ENCODE measurements at regions not wholly inside any gene's neighbourhood (a gene's known extent, or its start where the extent isn't known, plus 50 kb on each side); places are given as distances from the start of the nearest gene placed in this dataset.
"Not testable (repeated sequence)": the region's sequence is repeated elsewhere in the genome, so short reads cannot be mapped to it uniquely, and the experiment has no call there.

DNA sequence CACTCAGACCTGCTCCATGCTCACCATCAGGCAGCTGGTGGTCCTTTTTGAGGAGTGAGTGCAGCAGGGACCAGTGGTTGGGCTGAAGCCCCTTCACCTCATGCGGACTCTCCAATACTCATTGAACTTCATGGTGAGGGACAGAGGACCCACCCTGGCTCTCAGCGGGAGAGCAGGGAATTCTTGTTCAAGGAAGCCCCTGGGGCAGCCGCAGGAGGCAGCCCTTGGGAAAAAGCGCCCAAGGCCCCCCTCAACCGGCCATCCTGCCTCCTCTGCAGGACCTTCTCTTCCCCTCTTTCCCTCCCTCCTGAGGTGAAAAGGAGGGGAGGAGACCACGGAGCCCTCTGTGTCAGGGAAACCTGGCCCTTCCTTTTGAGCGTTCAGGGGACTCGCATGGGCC, 4510.9 kb upstream of the OR11H1 start:
- DNase-seq (ENCODE audit: low spot score): not testable (repeated sequence)

DNA sequence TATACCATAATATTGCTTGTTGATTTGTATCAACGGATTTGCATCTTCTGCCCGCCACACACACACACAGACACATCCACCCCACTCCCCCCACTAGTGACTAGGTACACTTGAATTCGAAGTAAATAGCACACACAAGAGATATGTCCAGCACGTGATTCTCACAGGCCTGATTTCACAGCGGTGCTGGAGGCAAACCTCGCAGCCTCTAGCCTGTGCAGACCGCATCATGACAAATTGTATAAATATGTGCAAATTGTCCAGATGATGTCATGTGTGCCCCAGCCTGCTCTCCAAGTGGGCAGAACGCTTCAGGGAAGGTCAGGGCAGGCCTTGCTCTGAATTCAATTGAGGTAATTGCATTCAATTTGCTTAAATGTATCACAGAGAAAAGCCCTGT, 4507.5 kb upstream of the OR11H1 start:
- DNase-seq (ENCODE audit: low spot score): not testable (repeated sequence)

GRCh38 chr22:11026541-11026940, 4501.5 kb upstream of the OR11H1 start:
- DNase-seq (ENCODE audit: low spot score): not testable (repeated sequence)

- not testable (repeated sequence) for DNase-seq (ENCODE audit: low spot score)
Observed at GRCh38 chr22:11027064-11027463, 4500.9 kb upstream of the OR11H1 start.

DNA sequence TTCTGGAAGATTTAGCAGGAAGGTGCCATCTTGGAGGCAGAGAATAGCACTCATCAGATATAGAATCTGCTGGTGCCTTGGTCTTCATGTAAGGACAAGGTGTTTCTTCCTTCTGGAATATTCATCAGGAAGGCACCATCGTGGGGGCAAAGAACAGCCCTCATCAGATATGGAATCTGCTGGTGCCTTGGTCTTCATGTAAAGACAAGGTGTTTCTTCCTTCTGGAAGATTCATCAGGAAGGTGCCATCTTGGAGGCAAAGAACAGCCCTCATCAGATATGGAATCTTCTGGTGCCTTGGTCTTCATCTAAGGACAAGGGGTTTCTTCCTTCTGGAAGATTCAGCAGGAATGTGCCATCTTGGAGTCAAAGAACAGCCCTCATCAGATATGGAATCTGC, 4500.5 kb upstream of the OR11H1 start:
- not testable (repeated sequence) for DNase-seq (ENCODE audit: low spot score)

- not testable (repeated sequence) for DNase-seq (ENCODE audit: low spot score)
Observed at GRCh38 chr22:11028180-11028579, 4499.8 kb upstream of the OR11H1 start.

DNA sequence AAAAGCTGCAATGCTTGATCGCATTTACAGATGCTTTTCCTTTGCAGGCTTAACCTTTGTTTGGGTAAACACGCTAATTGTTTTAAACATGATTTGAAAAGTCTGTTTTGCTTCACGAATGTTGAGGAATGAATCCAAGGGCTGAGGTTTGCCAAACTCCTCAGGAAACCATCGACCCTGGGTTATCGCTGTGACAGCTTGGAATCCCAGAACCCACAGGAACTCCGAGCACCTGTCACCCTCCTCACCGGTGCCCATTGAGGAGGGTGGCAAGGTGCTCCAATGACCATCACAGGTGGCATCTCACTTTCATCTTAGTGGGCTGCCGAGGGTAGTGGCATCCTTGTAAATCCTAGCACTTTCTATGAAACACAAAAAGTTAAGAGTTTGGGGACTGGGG, 4498.5 kb upstream of the OR11H1 start:
- DNase-seq (ENCODE audit: low spot score): not testable (repeated sequence)

- DNase-seq (ENCODE audit: low spot score): not testable (repeated sequence)
Observed at GRCh38 chr22:11029967-11030366, 4498.0 kb upstream of the OR11H1 start.

- DNase-seq (ENCODE audit: low spot score): not testable (repeated sequence)
Observed at GRCh38 chr22:11030571-11031410, 4497.2 kb upstream of the OR11H1 start.

- DNase-seq (ENCODE audit: low spot score): not testable (repeated sequence)
Observed at GRCh38 chr22:11032115-11032514, 4495.9 kb upstream of the OR11H1 start.

- not testable (repeated sequence) for DNase-seq (ENCODE audit: low spot score)
Observed at GRCh38 chr22:11034660-11034987, 4493.4 kb upstream of the OR11H1 start.

- peak; percentile 6 for DNase-seq (ENCODE audit: low spot score)
Observed at GRCh38 chr22:11035031-11035873, 4492.7 kb upstream of the OR11H1 start.

GRCh38 chr22:11037314-11037713, 4490.7 kb upstream of the OR11H1 start:
- not testable (repeated sequence) for DNase-seq (ENCODE audit: low spot score)

GRCh38 chr22:11037814-11038213, 4490.2 kb upstream of the OR11H1 start:
- not testable (repeated sequence) for DNase-seq (ENCODE audit: low spot score)

GRCh38 chr22:11038786-11039185, 4489.2 kb upstream of the OR11H1 start:
- DNase-seq (ENCODE audit: low spot score): not testable (repeated sequence)

DNA sequence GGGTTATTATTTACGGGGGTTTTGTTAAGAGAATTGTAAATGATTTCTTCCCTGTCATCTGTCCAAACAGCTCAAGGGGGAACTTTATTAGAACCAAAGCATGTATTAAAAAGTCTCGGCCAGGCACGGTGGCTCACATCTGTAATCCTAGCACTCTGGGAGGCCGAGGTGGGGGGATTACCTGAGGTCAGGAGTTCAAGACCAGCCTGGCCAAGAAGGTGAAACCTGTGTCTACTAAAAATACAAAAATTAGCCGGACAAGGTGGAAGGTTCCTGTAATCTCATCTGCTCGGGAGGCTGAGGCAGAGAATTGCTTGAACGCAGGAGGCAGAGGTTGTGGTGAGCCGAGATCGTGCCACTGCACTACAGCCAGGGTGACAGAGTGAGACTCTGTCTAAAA, 4486.6 kb upstream of the OR11H1 start:
- DNase-seq (ENCODE audit: low spot score): not testable (repeated sequence)

GRCh38 chr22:11042116-11042515, 4485.9 kb upstream of the OR11H1 start:
- no peak for DNase-seq (ENCODE audit: low spot score)

DNA sequence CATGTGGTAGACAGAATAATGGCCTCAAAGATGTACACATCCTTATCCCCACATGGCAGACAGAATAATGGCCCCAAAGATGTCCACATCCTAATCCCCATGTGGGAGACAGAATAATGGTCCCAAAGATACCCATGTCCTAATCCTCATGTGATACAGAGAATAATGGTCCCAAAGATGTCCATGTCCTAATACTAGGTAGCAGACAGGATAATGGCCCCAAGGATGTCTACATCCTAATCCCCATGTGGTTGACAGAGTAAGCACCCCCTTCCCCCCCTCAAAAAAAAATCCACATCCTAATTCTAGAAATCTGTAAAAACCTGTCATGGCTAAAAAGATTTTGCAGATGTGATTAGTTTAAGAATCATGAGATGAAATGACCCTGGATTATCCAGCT, 4484.7 kb upstream of the OR11H1 start:
- DNase-seq (ENCODE audit: low spot score): not testable (repeated sequence)

- not testable (repeated sequence) for DNase-seq (ENCODE audit: low spot score)
Observed at GRCh38 chr22:11048884-11049283, 4479.1 kb upstream of the OR11H1 start.

- DNase-seq (ENCODE audit: low spot score): not testable (repeated sequence)
Observed at GRCh38 chr22:11050226-11050625, 4477.8 kb upstream of the OR11H1 start.

DNA sequence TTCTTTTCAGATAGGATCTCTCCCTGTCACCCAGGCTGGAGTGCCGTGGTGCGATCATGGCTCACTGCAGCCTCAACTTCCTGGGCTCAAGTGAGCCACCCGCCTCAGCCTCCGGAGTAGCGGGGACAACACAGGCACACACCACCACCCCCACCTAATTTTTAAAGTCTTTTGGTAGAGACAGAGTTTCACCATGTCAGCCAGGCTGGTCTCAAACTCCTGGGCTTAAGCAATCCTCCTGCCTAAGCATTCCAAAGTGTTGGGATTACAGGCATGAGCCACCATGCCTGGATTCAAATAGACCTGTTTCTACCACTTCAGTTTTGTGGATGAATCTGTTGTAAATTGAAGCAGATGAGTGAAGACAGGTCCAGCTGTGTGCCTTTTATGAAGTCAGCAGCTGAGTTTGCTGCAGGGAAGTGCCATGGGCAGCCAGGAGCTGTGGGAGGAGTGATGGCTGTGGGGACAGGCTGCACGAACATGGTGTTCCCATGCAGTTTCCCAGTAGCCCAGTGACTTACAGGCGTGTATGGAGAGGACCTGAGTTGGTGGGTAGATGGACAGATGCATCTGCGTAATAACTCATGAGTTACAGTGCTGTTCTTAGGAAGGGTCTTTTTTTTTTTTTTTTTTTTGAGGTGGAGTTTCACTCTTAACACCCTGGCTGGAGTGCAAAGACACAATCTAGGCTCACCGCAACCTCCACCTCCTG, 4476.4 kb upstream of the OR11H1 start:
- DNase-seq (ENCODE audit: low spot score): not testable (repeated sequence)
